Hypothalamus (tissue), 51 donors: ENCODE measurements at regions not wholly inside any gene's neighbourhood (a gene's known extent, or its start where the extent isn't known, plus 50 kb on each side); places are given as distances from the start of the nearest gene placed in this dataset.
"Not testable (repeated sequence)": the region's sequence is repeated elsewhere in the genome, so short reads cannot be mapped to it uniquely, and the experiment has no call there.

Experiments
- DNase-seq, 51 donors: peaks; one replicate each; lab custom pipeline; 2025; lab: John Stamatoyannopoulos, UW

DNA sequence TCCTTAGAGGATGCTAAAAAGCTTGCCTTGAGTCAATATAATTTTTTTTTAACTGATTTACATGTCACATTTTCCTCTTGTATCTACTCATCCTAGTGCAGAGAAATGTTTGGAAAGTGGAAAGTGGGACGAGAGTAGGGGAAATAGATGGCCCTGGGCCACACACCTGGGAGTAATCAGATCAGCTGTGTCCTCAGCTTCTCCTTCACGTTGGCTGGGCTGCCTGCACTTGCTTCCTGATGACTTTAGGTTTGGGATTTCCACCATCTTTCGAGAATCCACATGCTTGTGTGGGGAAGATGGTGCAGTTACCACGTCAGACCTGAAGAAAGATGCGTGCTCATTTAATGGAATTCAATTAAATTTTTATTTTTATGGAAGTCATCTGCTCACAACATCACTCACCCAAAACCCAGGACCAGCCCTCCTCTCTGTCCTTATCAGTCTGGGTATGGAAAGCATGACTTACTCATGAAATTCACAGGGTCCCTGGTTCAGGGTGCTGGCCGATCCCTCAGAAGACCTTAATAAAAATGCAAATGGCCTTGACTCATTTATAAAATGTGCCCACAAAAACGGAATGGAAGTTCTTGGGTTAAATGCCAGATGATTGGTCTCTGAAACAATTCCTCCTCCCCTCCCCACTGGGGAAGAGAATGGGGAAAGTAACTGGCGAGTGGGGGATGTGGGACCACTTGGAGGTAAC lies 74.5 kb upstream of the TIAM2 start:
- DNase-seq, result no peak

DNA sequence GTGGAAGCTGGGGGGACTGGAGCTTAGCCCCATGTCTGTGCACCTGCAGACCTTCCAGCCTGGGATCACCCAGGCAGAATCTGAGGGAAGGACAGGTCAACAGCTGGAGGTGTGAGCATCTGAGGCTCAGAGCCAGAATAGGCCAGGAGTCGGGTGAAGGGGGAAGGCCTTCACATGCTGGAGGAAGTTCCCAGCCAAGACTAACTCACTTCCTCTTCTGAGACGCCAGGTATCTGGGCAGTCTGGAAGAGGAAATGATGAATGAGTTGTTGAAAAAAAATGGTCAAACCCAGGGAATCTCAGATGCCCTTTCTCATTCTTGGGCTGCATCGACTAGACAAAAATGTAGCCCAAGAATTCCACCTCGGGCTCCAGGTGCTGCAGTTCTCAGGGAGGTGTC lies 73.6 kb upstream of the TIAM2 start:
- no peak for DNase-seq

DNA sequence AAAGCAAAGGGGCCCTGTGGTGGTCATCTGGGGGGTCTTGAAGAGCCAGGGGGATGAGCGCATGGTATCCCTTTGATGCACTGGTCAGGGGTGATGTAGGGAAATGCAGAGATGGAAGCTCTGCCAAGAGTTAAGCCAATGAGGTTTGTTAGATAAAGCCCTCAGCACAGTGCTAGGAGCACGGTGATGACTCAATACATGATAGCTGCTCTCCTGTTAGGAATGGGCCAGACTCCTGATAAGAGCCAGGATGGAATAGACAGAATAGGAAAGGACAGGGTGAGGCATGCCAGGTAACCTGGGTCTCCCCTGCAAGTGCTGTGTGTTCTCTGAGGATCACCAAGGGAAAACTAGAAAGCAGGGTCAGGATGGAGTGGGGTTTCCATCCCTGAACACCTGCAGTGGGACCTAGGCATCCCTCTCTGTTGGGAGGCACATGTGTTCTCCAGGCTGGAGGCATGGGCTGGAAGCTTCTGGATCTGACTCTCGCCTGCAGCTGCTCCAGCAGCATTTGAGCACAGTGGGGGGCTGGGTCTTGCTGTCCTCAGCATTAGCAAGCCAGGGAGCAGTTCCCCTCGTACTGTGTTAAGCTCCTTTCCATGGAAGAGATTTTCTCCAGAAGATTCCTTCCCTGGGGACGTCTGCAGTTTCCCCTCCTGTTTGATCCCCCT lies 71.8 kb upstream of the TIAM2 start:
- DNase-seq, result peak in 1 of 51 donors; percentile 1

DNA sequence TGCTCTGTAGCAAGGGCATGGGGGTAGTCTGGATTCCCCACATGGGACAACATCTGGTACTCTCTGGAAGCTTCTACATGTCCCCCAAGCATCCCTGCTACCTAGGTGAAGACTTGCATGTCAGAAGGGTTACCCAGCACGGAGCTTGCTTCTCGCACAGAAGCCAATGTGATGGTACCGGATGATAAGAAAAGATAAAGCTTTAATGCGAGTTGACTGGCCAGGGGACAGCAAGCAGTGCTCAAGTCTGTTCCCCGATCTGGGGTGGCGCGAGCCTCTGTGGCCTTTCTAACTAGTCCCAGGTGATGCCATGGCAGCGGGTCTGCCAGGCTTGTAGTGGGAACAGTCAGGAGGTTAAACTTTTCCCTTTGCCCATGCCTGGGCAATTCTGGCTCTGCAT lies 70.0 kb upstream of the TIAM2 start:
- DNase-seq, result no peak

DNA sequence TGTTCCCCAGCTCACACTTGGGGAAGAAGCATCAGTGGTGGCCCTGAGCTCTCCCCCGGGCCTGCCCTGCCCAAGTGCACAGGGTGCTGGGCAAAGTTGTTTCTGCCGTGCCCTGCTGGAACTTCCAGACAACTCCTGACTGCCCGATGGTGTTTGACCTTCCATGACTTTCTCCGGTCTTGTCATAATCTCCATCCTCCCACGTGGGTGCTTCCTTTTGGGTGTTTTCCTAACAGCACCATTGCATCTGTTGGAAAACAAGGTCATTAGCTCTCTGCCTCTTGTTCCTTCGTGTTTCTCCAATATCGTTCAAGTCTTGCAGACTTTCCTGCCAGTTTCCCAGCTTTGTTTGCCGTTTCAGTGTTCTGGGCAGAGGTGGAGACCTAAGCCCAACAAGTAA lies 68.7 kb upstream of the TIAM2 start:
- no peak for DNase-seq

DNA sequence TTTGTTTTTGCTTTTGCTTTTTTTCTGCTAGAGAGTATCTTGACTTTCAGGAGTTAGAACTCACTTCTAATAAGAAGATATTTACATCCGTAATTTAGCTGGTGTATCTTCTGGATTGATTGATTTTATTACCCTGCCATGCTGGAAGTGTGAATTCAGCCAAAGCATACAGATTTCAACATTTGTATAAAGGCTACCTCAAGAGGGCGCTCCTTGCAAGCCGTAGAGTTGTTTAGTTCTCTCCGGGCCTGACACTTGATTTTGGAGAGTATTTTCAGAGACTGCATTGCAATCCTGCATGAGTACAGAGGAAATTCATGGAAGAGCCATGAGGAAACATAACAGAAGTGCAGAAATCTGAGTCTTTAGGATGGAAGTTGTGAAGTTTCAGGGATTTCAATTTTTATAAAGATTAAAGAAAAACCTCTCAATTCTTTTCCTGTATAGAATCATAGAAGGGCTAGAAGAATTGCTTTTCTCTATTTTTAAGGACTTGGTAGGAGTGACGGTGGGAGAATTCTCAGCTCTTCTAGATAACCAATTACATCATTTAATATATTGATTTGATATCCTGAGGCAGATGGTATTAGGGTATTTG lies 66.7 kb upstream of the TIAM2 start:
- peak in 25 of 51 donors; percentile 2 to 68 (median 27) for DNase-seq

DNA sequence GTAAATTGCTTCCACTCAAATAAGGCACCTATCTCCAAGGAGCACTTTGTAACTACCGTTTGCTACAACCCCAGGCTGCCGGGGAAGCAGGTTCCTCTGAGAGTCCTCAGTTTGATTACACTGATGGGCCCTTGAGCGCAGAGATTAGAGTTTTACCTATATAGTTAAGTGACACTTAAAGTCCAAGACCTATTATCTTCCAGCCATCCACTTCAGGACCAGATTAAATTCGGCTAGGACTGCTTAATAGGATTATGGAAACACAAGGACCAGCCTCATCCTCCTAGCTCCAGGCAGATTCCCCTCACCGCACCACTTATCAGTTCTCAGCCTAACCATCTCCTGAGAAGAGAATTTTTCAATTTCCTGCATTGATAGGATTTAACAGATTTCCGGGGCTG lies 64.7 kb upstream of the TIAM2 start:
- no peak for DNase-seq

DNA sequence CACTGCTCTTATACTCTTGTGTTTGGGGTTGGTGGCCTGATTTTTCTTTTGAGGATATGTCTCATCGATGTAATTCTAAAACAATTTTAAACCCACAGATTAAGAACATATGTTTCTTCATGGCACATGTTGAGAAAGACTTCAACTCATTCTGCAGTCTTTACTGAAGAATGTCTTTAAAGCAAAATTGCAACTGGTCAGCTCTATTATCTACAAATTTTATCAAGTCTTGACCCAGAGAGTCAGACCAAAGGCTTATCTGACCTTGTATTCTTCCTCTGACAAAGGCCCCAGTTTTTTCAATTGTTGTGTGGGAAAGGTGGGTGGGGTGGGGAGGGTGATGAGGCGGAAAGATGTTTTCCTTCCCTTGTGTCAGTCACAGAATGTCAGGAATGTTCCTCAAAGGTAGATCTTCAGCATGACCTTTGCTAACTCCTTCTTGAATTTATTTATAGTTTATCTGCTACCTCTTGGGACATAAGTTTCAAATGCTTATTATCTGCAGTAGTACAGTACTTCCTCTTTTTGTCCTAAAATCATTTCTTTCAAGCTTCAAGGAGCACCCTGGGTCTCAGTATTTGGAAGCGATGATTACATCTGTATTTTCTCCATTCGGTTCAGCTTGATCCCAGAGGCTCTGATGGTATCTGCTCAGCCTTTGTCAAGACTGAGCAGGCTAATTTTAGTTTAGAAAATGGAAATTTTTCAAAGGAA lies 63.2 kb upstream of the TIAM2 start:
- no peak for DNase-seq

DNA sequence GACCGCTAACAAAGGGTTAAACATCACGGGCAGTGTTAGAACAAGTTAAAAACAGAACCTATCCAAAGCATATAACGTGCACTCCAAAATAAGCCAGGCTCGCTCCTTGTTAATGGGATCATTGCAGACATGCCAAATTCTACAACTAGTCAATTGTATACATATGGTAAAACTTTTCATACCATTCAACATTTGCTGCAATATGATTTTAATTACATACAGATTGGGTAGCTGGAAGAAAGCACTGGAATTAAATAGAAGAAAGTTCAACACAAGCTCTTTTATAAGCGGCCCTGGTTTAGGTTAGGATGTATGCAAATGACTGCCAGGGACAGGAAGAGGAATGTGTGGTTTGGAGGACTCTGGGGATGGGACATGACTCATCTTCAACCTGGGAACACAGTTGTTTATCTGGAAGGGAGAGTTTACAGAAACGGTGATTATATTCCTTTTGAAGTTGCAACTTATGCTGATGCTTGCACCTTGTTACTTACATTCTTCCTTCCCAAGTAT lies 62.5 kb upstream of the TIAM2 start:
- no peak for DNase-seq

DNA sequence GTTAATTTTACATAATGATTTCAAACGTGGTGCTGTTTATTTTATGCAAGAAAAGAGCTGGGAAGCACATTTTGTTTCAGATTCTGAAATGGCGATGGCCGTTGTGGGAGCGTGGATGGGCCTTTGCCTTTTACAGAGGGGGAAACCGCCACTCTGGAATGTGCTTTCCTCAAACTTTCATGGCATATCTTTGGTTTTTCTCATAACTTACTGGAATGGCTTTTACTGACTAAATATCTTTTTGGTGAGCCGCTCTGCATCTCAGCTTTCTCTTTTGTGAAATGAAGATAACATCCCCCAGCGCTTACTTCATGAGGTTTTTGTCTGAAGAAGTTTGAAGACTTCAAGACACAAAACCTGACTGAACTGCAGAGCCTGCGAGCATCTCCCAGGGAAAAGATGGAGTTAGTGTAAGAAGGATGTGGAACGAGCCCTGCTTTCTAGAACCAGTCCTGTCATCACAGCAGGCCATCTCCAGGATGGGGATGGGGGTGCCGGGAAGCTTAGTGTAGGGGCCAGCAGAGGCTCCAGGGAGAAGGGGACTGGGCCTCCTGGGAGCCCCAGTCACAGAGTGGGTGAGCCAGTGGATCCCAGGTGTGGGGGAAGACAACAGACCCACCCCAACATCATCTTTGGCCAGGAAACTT lies 61.8 kb upstream of the TIAM2 start:
- DNase-seq, result no peak

DNA sequence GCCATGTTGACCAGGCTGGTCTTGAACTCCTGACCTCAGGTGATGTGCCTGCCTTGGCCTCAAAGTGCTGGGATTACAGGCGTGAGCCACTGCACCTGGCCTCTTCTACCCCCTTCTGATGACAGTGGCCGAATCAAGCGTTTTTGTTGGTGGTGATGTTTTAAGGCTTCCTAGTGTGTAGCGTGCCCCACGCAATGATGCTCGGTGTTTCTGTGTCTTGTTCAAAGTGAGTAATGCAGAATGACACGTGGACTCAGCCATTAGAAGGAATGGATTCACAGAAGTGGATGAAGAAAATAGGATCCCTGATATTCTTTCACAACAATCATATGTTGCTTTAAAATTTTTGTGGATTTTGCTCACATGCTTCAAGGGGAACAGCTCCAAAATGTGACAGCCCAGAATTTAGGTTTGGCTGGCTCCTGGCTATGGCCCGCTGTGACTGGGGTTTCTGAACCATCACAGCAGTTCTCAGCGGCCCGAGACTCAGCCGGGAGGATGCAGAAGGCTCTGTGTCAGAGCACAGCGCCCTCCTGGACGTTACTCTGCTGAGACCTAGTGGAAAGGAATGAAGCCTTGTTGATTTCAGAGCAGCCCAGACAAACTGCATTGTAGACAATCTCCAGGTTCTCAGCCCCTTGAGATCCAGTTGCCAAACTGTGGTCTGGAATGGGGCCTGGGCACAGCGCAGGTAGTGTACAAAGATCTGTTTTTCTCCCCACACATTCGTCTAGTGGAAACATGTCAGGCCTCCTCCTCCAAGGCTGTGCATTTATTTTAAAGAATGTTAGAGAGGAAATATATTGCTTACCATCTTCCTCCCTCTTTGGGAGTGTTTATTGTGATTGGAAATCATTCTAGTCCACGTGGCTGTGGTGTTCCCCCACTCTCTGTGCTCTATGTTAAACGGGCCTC lies 57.6 kb upstream of the TIAM2 start:
- no peak for DNase-seq

DNA sequence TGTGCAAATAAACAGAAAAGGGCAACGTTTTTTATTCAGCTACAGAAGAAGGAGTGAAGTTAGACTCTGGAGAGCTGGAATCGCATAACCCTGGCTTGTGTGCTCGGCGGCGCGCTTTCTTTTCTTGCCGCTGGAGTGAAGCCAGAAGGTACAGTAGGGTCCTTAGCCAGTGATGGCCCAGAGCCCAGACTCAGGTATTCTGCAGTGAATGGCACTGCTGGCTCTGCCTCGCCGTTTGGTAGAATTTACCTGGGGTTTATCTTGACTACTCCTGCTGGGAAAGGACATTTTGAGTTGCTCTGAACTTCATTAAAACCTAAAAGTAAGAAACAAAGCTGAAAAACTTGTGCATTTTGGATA lies 56.9 kb upstream of the TIAM2 start:
- no peak for DNase-seq

DNA sequence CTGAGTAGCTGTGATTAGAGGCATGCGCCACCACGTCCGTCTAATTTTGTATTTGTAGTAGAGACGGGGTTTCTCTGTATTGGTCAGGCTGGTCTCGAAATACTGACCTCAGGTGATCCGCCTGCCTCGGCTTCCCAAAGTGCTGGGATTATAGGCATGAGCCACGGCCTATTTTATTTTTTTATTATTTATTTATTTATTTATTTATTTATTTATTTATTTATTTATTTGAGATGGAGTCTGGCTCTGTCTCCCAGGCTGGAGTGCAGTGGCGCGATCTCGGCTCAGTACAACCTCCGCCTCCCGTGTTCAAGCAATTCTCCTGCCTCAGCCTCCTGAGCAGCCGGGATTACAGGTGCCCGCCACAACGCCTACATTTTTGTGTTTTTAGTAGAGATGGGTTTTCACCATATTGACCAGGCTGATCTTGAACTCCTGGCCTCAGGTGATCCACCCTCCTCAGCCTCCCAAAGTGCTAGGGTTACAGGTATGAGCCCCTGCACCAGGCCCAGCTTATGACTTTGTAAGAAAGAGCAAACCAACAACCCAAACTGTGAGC lies 56.3 kb upstream of the TIAM2 start:
- DNase-seq, result not testable (repeated sequence)

DNA sequence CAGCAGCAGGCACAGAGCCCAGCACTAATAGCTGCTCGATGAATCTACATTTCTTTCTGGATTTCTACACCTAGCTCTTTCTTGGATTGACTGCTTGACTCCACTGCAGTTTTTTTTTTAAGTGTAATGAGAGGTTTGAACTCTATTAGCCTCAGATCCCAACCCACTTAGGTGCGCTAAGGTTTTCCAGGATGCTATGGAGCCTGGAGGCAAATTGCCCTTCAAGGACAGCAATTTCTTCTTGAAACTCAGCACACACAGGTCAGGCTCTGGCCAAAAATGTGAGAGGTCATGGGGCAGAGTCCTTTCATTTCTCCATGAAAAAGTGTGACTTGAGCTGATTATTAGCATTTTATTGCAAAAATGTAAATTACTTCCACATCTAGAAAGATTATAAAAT lies 52.3 kb upstream of the TIAM2 start:
- DNase-seq, result no peak

DNA sequence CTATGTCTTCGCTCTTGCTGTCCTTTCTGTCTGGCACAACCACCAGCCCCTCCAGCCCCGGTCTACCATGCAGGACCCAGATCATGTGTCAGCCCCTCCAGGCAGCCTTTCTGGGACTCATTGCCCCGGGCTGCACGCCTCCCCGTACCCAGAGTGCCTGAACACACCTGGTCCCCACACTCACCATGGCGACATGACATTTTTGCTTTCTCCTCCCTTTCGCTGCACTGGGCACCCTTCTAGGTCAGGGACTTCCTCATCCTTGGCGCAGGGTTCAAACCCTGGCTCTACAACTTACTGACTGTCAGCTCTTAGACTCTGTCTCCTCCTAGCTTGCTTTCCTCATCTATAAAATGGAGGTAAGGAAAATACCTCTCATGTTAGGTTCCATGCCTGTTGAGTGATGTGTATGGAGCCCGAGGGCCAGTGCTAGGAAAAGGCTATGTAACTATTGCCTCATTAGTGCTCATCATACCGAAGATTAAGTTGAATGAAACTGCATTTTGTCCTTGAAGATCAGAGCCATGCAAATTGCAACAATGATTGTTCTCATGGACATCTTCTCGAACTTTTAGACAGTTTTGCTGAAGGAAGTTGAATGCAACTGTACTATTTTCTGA lies 49.7 kb upstream of the TIAM2 start:
- DNase-seq, result no peak
